NCI-H1436 treated with DMSO at 0.1 percent for 48 hours (cell line): ENCODE measurements at regions not wholly inside any gene's neighbourhood (a gene's known extent, or its start where the extent isn't known, plus 50 kb on each side); places are given as distances from the start of the nearest gene placed in this dataset.
"Not testable (repeated sequence)": the region's sequence is repeated elsewhere in the genome, so short reads cannot be mapped to it uniquely, and the experiment has no call there.

Source experiments
- DNase-seq: peaks from one replicate; lab custom pipeline; 2025; lab: John Stamatoyannopoulos, UW

DNA sequence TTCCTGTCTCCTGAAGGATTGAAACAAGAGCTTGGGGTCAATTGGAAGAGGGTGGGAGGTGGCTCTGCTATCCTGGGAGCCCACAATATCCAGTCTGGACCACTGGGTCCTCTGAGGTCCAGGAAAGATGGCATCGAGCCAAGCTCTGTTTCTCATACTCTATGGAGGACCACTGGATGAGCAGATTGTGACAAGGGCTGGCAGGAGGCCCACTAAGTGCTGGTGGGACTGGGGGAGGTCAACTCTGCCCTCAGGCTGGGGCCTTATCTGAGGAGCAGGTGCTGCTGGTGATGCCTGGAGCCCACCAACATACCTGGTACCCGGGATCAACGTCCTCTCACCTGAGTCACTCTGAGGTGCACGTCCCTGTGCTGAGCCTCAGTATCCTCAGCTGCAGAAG lies 142.4 kb downstream of the NDUFA10 start:
- DNase-seq = no peak

DNA sequence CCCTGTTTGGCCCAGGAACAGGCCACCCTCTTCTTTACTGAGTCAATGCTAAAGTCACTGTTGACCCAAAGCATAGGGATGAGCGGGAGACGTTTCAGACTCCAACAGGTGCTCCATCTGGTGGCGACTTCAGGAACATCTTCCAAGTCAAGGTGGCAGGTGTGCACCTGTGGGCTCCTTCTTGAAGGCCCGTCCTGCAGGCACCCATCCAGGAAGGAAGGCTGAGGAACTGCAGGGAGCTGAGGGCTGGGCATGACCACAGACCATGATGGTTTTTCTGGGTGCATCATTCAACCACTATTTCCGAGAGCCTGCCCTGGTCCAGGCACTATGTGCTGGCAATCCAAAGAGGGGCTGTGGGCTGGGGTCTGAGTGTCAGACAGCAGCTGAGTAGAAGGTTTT lies 142.8 kb downstream of the NDUFA10 start:
- DNase-seq = no peak

DNA sequence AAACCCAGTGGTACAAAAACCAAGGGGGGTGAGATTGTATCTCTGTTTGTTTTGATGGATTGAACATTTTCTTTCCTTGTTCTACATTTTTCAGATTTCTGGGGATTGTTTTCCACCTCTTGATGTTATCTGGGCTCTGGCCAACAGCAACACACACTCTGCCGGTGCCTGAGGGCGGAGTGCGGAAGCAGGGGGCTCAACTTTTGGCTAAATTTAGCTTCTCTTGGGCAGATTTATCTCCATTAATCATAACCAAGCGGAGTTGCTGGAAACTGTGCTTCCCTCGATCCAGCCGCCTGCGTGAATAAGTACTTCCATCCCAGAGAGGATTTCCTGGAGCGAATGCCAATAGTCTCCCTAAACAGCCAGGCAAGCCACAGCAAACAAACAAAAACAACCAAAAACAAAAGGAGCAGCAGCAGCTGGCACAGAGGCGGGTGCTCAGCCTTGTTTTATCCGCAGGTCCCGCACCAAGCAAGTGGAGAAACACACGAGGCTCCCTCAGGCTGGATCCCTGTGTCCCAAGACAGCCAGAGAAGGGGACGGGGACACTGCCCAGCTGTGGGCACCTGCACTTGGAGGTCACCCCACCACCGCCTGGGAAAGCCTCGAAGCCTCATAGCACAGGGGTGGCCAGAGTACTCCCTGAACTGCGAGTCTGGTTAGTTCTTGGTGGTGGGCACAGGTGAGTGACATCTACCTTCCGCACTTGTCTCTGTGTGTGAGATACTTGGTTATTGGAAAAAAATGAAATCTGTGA lies 143.4 kb downstream of the NDUFA10 start:
- DNase-seq = no peak

DNA sequence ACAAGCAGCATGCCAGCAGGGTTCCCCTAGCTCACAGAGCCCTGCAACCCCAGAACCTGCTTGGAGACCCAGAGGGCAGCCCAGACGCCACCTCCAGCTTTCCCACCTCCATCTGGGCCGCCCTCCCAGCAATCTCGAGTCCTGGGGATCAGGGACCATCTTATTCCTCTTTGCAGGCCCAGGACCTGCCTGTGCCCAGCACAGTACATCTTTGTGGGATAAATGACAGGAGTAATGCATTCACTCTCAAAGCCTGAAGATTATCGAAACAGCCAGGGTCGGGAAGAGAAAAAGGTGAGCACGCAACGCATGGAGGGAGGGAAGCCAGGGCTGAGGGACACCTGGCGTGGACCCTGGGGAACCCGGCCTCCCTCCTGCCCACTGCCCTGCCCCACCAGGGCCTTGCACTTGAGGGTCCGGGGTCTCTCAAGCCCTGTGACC lies 144.1 kb downstream of the NDUFA10 start:
- no peak for DNase-seq

DNA sequence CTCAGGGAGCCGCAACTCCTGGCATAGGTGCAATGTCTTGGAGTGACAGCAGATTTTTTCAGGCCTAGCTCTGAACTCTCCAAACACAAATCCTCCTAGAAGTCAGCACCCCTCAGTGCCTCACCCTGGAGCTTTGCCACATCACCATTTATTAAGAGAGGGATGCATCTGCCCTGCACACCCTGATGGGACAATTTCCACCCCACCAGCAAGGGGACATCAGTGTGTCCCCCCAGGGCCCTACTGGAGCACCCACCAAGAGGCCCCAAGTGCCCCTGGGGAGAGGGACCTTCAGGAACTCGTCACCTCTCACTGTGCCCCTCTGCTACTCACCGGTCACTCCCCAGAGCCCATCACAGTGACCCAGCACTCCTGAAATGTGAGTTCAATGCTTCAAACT lies 144.7 kb downstream of the NDUFA10 start:
- no peak for DNase-seq

DNA sequence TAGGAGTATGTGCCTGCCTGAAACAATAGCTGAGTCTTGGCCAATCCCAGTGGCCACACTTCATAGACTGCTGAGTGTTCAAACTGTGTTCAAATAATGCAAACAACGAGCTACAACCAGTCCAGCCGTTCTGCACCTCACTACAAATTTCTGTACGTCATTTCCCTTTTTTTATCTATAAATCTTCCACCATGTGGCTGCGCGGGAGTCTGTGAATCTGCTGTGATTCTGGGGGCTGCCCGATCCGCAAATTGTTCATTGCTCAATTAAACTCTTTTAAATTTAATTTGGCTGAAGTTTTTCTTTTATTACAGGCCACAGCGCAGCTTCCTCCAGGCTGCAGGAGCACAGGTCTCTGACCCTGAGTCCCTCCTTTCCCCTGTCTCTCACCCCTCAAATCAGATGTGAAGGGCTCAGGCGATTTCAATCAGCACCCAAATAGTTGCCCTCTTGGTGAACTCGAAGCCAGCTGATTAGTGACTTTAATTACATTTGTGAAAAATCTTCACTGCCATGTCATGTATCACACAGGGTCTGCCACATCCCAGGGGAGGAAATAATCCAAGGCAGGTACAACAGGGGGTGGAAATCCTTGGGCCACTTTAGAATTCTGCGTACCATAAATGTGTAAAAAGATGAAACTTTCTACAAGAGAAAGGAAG lies 145.6 kb downstream of the NDUFA10 start:
- DNase-seq = no peak

DNA sequence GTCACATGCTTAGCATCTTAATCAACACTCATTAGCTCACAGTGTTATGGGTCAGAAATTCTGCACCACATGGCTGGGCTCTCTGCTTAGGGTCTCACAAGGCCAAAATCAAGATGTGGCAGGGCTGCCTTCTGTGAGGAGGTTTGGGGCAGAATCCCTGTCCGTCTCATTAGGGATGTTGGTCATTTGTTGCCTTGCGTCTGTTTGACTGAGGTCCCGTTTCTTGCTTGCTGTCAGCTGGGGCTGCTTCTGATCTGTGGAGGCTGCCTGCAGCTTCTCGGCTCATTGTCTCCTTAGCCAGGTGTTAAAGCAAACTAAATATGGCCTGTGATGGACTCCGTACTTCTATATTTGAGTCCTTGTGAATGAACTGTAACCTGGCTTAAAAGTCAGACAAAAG lies 146.5 kb downstream of the NDUFA10 start:
- no peak for DNase-seq

DNA sequence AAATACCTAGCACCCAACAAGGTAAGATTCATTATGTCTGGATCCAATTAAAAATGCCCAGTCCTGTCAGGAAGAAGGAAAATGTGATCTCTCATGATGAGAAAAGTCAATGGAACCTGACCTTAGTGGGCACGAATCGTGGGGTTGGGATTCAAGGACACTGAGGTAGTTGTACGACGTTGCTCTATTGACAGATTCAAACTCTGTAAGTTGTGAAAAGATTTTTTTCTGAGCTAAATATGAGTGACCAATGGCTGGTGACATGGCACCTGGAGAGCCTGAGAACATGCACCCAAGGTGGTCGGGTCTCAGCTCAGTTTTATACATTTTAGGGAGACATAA lies 148.2 kb downstream of the NDUFA10 start:
- no peak for DNase-seq

DNA sequence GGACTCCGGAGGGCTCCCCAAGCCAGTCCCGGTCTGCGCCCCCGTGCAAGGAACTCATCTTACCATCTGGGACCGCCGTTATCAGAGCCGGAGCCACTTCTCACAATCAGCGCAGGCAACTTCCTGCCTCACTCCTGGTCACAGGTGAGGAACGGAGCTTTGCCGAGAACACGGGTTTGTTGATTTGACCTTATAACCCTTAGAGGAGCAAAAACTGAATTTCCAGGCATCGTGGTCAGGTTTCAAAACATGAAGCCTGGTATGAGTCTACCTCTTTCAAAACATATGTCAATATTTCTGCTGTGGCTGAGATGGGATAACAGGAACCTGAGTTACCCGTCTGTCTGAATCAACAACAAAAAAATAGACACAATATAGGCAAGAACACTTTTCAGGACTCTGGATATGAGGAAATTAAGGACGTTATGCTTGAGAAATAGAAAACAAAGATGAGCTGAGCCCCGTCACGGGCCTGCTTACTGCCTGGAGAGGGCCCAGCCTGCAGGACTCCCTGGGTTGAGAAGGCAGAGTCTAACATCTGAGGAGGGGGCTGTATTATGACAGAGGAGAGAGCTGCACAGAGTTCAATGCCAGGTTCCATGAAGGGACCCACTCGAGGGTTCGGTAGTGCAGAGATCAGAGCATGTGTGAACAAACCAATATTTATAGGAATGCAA lies 148.7 kb downstream of the NDUFA10 start:
- DNase-seq = no peak

DNA sequence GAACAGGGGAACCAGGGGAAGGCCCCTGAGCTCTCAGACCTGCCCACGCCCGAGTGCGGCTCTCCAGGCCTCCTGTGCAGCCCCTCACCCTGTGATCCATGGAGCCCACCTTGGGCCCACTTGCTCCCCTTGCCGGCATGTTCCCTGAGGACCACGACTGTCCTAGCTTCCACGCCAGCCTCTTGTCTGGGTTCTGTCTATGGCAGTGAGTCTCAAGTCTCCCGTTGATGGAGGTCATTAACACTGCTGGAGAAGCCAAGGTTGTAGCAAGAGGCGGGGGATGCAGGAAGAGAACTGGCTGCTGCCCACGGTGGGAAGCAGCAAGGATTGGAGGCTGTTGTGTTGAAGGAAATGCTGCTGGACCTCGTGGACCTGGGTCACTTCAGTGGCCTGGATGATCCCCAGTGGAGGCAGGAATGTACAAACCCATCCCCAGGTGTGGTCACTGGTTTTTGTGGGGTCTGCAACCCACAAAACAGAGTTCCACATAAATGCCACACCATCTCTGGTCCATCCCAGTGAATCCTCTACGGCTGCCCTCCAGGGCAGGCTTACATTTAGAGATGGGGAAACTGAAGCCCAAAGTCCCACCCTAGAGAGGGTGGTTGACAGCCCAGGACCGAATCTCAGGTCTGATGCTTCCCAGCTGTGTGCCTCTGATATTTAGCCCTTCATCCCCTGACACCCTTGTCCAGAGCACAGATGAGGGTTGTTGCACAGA lies 150.3 kb downstream of the NDUFA10 start:
- DNase-seq = no peak

DNA sequence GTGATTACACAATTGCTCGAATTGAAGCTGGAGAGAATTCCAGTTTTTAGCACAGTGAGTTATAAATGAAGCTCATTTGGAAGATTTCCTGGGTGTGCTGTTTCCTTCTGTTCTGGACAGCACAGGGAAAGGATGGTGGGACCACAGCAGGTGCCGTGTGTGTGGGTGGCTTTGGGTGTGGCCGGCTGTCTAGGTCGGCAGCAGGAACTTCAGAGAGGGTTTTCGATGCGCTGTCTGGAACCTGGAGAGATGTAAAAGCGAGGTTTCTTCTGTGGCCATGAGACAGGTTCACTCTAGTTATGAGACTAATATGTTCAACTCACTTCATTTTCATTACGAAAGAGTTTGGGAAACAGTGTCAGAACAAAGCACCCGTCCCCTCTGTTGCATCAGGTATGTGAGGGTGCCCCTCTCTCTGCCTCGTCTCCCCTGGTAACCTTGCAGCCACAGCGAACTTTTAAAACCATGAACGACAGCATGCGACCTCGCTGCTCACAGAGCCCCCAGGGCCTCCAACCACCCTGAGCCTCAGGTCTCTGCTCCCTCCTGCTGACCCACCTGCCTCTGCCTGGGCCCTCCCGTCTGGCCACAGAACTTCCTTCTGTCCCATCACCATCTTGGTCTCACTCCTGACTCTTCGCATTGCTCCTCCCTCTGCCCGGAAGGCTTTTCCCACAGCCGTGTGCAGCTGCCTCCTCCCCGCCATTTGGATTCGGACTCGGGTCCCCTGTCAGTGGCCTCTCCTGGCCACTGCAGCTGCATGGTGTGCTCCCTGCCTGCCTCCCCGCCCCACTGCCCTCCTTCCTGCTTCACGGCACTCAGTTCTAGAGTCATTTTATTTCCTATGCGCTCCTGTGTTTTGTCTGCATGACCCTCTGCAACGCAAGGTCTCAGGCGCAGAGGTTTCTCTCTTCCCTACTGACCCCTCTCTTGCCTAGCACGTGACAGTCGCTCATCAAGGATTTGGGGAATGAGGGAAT lies 151.2 kb downstream of the NDUFA10 start:
- DNase-seq = no peak

DNA sequence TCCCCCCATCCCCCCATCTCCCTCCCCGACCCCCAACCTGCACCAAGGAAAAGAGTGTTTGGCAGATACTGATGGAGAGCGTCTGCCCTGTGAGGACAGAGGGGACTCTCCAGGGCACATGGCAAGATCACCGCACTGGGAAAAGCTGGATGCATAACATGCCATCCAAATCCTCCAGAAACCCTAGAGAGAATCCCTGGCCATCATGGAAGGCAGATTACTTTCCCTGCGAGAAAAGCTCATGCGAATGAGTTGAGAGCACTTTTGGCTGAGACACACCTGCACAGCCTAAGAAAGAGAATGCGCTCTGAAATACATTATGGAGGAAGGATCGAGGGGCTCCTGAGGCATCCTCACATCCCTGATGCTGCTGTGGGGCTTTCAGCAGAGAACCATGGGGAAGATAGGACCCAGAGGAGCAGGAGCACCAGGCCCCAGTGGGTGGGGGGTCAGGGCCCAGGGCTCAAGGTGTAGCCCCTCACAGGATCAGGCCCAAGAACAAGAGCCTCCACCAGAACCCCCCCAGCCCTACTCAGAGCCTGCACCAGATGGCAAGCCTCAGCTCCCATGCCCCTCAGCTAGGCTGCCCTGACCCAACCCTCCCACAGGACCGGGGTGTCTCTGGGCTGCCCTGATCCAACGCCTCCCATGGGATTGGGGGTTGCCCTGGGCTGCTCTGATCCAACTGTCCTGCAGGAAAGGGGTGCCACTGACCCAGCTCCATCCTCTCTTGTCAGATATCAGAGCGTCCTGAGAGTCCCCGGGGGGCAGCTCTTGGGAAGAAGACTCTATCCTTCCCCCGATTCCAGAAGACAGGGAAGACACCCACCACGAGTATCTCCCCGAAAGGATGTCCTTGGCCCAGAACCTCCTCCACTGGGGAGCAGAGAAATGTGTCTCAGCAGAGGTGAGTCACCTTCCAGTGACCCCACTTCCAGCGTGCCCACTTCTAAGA lies 153.4 kb downstream of the NDUFA10 start:
- DNase-seq = no peak

DNA sequence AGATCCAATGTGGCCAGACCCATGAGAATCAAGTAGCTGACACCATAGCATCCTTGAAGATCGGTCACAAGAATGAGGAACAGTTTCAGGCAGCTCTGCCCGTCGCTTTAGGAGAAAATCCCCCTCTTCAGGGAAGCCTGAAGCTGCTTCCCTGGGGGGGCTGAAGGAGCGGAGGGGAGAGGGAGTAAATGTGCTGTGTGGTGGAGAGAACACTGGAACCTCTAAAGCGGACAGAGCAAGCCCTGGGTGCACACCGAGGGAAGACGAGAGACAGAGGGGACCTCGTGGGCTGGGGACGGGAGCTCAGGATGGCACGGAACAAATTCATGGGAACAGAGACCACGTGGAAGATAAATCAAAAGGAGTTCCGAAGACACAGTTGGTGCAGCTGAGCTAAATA lies 154.3 kb downstream of the NDUFA10 start:
- no peak for DNase-seq

DNA sequence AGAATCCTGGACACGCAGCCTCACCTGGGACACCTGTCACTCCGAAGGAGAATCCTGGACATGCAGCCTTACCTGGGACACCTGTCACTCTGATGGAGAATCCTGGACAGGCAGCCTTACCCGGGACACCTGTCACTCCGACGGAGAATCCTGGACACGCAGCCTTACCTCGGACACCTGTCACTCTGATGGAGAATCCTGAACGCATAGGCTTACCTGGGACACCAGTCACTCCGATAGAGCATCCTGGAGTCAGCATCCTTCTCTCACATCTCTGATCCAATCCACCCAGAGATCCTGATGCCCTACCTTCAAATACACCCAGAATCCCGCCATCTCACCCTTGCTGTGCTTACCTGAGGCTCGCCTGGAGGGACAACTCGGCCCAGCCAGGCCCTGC lies 154.9 kb downstream of the NDUFA10 start:
- DNase-seq = no peak

DNA sequence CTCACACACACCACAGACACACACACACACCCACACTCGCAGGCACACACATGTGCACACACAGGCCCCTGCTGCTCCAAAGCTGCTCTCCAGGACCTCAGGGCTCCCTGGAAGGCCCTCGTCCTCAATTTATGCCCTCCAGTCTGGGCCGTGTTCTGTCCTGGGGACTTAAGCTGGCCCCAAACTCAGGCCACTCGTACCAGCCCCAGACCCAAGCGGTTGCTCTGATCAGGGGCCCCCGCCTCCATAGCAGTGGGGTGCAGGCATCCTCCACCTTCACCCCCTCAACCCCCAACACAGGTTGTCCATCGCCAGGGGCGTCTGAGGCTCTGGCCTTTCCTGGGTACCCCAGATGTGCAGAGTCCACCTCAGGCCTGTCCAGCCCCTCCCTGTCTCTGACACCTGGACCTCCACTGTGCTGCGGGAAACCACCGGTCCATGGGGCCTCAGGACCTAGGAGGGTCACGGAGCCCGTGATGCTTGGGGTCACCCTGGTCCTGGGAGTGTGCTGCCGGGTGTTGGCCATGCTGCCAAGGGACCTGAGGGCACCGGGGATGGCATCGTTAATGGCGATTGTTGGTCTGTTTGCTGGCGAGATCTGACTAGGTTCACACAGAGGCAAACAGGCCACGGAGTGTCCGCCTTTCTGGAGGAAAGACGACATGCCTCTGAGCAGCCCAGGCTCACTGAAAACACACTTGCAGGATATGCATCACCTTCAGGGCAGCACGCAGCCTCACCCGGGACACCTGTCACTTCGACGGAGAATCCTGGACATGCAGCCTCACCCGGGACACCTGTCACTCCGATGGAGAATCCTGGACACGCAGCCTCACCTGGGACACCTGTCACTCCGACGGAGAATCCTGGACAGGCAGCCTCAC lies 155.6 kb downstream of the NDUFA10 start:
- no peak for DNase-seq

DNA sequence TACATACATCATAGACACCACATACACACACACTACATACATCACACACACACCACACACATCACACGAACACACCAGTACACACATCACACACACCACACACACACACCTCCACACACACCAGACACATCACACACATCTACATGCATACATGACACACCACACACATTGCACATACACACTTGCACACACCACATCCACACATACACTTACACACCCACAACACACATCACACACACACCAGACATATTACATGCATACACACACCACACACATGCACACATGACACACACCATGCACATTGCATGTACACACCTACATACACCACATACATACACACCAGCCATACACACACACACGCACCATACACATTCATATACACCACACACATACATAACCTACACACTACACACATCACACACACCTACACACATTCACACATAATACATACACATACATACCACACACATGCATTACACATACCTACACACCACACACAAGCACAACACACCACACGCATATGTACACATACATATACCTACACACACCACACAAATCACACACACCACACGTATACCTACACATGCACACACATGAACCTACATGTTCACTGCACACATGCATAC lies 156.5 kb downstream of the NDUFA10 start:
- no peak for DNase-seq

DNA sequence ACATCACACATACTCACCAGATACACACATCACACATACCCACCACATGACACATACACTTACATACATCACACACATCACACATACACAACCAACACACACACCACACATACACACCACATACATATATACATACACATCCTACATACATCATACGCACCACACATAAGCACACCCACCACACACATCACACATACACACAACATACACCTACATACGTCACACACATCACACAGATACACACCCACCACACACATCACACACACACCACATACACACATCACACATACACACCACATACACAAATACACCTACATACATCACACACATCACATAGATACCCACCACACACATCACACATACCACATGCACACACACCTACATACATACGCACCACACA lies 158.4 kb downstream of the NDUFA10 start:
- no peak for DNase-seq

DNA sequence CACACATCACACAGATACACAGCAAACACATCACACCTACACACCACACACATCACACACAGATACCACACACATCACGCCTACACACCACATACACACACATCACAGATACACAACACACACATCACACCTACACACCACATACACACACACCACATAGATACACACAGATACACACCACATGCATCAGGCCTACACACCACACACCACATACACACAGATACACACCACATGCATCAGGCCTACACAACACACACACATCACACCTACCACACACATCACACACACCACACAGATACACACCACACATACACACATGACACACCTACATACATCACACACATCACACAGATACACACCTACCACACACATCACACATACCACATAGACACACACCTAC lies 158.8 kb downstream of the NDUFA10 start:
- no peak for DNase-seq

DNA sequence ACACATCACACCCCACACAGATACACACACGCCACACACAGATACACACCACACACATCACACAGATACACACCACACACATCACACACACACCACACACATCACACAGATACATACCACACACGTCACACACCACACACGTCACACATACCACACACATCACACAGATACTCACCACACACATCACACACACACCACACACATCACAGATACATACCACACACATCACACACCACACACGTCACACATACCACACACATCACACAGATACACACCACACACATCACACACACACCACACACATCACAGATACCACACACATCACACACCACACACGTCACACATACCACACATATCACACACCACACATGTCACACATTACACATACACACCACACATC lies 159.3 kb downstream of the NDUFA10 start:
- not testable (repeated sequence) for DNase-seq
